ENCODE measurements at regions not wholly inside any gene's neighbourhood (a gene's known extent, or its start where the extent isn't known, plus 50 kb on each side); places are given as distances from the start of the nearest gene placed in this dataset.

DNA sequence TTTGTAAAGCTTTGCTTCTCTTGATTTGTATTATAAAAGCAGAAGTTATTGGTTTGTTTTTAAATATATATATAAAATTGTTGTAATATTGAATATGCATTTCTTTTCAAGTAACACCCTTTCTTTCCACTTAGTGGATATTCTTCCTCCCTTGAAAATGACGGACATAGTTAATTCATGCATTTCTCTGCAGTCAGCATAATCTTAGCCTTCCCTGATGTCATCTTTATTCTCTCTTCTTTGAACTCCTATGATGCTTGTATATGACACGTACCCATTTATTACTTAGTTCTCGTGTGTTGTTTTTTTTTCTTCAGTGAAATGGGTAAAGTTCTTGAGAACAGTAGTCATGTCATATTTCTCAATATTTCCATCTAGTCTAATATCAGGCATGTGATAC, 191.2 kb downstream of the MDFIC start:
- FAIRE-seq = no peak
- DNase-seq (ENCODE audit: insufficient read length, low spot score) = no peak

DNA sequence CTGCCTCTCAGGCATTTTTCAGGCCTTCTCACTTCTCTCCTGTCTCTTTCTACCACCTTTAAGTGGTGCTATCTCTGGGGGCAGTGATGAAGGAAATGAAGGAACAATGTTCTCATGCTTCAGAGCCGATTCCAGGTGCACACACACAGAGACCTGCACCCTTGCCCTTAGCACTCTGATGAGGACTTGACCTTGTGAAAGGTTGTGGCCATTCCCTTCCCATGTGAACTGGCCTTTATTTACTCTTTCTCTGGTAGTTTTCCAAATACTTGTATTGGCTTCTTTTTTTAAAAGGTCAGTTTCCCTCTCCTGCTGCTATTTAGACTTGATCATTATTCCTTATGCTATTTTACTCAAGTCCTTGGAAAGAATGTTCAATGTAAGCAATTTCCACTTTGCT, 188.6 kb downstream of the MDFIC start:
- no peak for FAIRE-seq

DNA sequence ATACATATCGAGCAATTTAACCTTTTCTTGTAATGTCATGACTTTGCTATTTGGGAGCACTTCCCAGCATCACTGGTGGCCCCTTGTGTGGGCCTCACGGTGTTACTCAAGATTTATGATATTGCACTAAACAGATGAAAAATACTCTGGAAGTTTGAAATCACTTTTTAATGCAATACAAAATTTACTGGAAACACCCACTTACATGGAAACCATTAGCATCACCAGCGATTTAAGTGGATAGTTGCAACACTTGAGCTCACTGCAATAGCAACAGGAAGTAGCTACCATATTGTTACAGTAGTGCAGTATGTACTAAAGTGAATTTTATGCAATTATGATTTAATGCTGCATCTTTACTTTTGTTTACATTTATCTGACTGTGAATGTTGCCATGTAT, 184.4 kb downstream of the MDFIC start:
- no peak for FAIRE-seq

More for the DNA sequence above, 188.6 kb downstream of the MDFIC start:
- DNase-seq (ENCODE audit: insufficient read length, low spot score) = no peak

DNA sequence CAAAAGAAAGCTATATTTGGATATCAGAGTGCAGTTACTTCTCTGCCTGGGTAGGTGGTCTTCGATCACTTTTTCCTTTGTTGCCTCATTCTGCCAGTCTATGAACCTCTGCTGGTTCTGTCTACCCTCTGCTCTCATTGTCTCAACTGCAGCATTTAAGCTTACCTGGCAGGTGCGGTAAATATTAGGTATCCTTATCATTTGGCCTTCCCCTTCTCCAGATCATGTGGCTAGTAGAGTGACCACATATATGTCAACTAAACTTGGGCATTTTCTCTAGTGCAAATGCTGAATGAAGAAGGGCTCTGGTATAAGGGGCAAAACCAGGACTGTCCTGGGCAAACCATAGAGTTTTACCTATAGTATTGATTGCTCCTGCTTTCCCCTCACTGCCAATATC, 180.8 kb downstream of the MDFIC start:
- FAIRE-seq = no peak
- no peak for DNase-seq (ENCODE audit: insufficient read length, low spot score)

More for the DNA sequence above, 184.4 kb downstream of the MDFIC start:
- DNase-seq (ENCODE audit: insufficient read length, low spot score) = no peak

DNA sequence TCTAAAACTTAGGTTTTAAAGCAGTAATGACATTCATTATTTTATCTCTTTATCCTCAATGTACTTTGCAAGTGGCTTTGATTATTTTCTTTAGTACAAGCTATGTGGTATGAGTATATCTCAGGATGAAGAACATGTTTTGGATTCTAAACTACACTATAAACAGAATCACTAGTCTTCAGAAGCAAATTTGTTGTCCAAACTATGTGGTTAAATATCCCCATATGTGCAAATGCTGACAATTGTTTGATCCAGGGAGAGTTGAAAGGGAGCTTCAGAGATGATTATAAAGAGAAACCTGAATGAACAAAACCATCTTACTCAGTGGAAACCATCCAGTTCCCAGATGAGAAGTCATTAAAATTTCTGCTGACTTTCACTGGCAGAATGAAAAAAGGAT, 179.3 kb downstream of the MDFIC start:
- DNase-seq (ENCODE audit: insufficient read length, low spot score) (no peak), FAIRE-seq (no peak)

DNA sequence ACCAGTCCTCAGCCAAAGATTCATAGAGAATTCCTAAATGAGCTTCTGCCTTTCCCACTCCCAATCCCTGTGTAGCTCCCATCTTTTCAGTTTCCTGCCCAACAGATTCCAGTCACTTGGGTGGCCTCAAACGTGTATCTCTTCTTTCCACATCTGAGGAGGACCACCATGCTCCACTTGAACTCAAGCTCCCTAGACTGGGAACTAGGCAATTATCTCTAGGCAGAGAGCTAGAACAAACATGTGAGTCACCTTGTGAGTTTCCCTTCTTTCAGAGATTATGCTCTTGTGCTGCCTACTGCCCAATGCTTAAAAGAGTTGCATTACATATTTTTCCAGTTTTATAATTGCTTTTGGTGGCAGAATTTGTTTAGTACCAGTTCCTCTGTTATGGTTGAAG, 178.0 kb downstream of the MDFIC start:
- DNase-seq (ENCODE audit: insufficient read length, low spot score) (no peak), FAIRE-seq (no peak)

DNA sequence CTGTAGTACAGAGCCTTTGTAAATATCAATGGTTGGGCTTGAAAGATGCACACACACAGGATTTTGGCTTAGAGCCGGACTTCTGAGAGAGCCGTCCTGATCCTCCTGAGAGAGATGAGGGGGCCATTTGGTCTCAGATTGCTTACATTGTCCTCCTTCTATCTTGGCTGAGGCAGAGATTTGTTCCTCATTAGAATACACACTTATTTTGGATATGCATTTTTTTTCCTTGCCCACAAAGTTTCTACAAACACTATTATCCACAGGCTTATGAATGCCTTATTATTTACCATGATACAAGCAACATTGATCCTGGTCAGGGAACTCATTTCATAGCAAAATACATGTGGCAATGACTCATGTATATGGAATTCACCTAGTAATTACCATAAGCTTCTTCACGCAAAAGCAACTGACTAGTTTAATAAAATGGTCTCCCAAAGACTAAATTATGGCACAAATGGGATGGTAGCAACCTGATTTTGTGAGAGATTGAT, 175.3 kb downstream of the MDFIC start:
- FAIRE-seq = no peak
- DNase-seq (ENCODE audit: insufficient read length, low spot score) = no peak

DNA sequence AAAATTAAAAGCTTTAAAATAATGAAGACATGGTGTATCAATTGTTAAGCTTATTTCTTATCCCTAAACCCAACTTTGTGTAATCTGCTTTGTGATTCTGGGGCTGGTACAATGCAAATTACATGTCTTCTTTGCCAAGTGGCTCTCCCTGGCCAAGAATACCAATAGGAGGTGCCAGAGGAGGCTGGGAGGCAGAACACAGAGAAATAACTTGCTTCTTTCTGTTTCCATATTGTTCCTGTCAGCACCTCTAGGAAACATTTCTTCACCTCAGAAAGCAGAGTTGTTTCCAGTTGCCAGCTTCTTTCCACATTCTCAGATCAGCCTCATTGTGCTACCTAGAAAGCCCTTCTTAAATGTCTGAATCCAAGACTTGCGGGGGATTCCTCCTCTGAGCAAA, 174.4 kb downstream of the MDFIC start:
- FAIRE-seq = no peak
- DNase-seq (ENCODE audit: insufficient read length, low spot score) = no peak

DNA sequence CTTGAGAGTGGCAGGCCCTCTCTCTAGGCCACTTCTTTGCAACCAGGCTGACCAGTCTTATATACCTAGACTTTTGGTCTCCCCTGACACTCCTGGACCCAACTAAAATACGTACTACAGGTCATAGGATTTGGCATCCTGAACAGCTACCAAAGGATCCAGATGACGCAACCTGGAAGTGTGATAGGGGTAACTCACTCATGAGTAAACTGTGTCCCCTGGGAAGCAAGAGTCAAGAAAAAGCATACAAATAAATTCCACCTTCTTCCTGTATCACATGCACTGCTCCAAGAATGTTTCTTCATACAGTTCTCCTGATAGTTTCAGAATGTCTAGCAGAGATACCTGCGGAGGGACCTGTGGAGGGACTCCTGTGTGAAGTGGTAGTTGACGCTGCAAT, 172.3 kb downstream of the MDFIC start:
- DNase-seq (ENCODE audit: insufficient read length, low spot score) (no peak), FAIRE-seq (no peak)

DNA sequence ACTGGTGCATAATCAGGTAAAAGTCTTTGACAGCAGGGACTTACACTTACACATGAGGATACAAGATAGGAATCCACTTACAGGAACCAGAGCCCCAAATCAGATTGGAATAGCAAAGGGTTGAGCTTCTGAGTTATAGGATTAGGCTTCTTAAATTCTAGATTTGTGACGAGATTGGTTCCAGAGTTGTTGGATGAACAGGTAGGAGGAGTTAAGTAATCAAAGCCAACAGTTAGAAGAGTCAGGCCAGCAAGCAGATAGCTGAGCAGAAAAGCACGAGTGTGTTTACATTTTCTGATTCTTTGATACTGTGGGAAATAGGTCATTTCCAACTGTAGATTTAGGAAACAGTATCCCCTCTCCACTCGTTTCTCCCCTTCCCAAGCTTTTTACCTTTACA, 167.0 kb downstream of the MDFIC start:
- no peak for FAIRE-seq

DNA sequence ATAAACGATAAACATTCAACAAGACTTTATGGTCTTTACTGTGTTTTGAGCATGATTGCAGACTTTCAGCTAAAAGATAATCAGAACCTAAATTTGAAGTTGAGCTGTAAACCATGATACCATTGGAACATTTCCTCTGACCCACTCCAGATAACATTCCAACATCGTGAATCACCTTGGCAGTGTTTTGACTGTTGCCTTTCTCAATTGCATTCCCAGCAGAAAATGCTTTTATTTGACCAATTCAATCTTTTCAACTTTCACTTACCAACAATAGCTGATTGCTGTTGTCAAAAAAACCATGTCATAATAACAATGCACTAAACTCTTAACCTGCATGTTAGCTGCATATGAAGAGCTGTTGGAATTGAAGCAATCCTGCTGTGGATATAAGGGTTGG, 165.5 kb downstream of the MDFIC start:
- DNase-seq (ENCODE audit: insufficient read length, low spot score) (no peak), FAIRE-seq (no peak)

More for the DNA sequence above, 167.0 kb downstream of the MDFIC start:
- DNase-seq (ENCODE audit: insufficient read length, low spot score) = no peak

DNA sequence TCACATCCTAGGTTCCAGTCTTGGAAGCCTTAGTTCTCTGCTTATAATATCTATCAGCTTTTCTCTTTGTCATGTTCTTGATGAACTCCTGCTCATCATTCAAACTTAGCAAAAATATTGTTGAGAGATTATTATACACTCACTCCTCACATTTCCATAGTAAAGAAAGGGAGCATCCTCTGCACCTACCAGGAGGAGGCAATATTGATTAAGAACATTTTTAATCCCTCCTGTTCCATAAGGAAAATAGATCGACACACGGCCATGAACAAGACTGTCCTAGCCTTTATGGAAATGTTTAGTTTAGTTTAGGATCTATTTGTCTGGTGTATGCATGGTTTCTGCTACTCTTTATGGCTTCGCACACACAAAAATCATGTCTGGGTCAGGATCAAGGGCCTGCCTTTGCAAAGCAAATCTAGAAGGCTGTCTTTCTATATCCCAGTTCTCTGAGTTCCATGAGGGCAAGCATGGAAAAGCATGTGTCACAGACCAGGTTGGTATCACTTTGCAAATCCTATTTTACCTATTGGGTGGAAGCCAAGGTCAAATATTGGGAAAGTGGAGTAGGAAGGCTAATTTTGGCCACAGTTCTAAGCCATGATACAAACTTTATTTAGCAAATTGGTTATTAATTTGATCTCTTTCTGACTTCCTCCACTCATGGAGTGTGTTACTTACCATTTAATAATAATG, 164.4 kb downstream of the MDFIC start:
- no peak for FAIRE-seq
- no peak for DNase-seq (ENCODE audit: insufficient read length, low spot score)

DNA sequence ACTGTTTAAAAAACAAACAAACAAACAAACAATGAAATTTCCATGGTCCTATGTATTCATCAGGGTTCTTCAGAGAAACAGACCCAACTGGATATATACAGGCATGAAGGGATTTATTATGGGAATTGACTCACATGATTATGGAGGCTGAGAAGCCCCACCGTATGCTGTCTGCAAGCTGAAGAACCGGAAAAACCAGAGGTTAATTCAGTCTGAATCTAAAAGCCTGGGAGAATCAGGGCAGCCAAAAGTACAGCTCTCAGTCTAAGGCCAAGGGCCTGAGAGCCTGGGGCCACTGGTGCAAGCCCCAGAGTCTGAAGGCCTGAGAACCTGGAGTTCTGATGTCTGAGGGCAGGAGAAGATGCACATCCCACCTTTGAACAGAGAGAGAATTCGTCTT, 163.5 kb downstream of the MDFIC start:
- no peak for FAIRE-seq
- no peak for DNase-seq (ENCODE audit: insufficient read length, low spot score)

DNA sequence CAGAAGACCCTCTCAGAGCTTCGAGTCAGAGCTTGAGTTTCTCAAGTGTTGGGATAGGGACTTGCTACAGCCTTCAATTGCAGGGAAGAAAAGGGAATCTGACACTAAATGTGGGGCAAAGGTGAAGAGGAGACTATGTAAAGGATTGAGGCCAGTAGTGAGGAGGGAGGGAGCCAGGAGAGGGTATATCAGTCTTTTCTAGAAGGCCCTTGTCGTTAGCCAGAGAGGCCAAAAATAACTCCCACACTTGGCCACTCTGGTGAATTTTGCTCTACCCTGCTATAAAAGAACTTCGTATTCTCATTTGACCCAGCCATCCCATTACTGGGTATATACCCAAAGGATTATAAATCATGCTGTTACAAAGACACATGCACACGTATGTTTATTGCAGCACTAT, 162.0 kb downstream of the MDFIC start:
- no peak for FAIRE-seq
- no peak for DNase-seq (ENCODE audit: insufficient read length, low spot score)

DNA sequence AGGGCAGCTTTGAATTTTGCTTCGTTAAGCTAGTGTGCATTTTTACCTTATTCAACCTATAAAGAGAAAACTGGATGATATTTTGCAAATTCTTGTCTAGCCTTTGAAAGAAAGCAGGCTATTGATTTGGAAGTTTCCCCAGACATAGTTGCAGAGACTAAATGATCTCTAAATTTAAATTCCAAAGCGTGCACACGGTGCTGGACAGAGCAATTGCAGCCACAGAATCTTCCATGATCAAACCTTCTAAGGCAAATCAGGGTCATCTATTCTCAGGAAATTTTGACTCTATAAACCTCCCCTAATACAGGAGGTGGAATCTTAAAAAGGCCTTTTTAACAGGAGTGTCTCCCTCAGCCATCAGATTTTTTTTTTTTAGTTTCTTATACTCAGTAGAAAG, 159.9 kb downstream of the MDFIC start:
- no peak for FAIRE-seq
- DNase-seq (ENCODE audit: insufficient read length, low spot score) = no peak

DNA sequence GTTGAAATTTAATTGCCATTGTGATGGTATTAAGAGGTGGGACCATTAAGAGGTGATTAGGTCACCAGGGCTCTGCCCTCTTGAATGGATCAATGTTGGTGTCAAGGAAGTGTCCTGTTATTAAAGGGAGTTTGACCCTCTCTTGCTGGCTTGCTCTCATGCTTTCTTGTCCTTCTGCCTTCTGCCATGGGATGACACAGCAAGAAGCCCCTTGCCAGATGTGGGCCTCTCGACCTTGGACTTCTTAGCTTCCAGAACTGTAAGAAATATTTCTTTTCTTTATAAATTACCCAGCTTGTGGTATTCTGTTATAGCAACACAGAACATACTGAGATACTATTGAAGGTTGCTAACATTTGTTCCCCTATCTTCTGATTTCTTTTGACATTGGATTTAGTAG, 157.0 kb downstream of the MDFIC start:
- DNase-seq (ENCODE audit: insufficient read length, low spot score) (no peak), FAIRE-seq (no peak)

DNA sequence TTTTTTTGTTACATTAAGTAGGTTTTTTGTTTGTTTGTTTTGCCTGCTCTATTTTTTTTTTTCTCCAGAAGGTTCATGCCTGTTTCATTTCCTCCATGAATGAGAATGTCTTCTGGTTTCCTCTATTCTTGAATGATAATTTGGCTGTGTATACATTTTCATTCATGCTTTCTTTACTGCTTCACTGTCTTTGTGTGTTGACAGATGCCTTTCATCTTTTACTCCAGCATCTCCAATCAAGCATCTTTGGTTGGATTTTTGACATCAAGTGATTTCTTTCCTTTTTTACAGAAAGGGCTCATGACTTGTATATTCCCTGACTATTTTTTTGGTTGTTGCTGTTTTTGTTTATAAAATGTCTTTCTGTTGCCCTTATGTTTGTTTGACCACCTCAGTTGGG, 156.5 kb downstream of the MDFIC start:
- FAIRE-seq (no peak), DNase-seq (ENCODE audit: insufficient read length, low spot score) (no peak)

DNA sequence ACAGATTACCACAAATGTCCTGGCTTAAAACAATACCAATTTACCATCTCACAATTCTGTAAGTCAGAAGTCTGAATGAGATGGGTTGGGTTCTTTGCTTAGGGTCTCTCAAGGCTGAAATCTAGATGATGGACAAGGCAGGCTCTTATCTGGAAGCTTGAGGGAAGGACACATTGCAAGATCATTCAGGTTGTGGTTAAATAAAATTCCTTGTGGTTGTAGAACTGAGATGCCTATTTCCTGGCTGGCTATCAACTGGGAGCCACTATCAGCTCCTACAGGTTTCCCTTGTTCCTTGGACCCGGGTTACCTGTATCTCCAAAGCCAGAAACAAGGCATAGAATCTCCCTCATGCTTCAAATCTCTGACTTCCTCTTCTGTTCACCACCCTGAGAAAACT, 148.4 kb downstream of the MDFIC start:
- DNase-seq (ENCODE audit: insufficient read length, low spot score) (no peak), FAIRE-seq (no peak)

Measured in HTR-8/SVneo (cell line).